MCF 10A (cell line): ENCODE measurements at regions not wholly inside any gene's neighbourhood (a gene's known extent, or its start where the extent isn't known, plus 50 kb on each side); places are given as distances from the start of the nearest gene placed in this dataset.

ENCODE experiments used
- BruUV-seq: library from RNA; stranded (reverse); fragments of 400-500 nt; replicated peaks from 2 replicates; lab custom pipeline; 2021; lab: Mats Ljungman, UMichigan
- CTCF ChIA-PET: fragments of 300-600 bp; sonication (Branson Sonifier 250); formaldehyde crosslinking; extraction: SDS; loops from one replicate; lab custom pipeline; 2021; ENCODE audit warnings: antibody characterized with exemption, inconsistent platforms; lab: Yijun Ruan, JAX
- POLR2A ChIA-PET: fragments of 300-600, 350-650 bp; sonication (Branson Sonifier 250); formaldehyde crosslinking; extraction: SDS; loops from one replicate; lab custom pipeline; 2020; ENCODE audit warnings: antibody characterized with exemption, inconsistent platforms; lab: Yijun Ruan, JAX
- DNase-seq: peaks from one replicate; pipeline ENCODE4 v3.0.0-alpha.2; 2018; ENCODE audit not compliant: unreplicated experiment
- H3K27ac Mint-ChIP-seq: one replicate; pipeline ENCODE4 v1.8.0; 2022; ENCODE audit warnings: mild to moderate bottlenecking, low read depth, mixed read lengths; ENCODE audit not compliant: unreplicated experiment
- H3K27me3 Mint-ChIP-seq: one replicate; pipeline ENCODE4 v1.8.0; 2022; ENCODE audit warnings: mixed read lengths; ENCODE audit not compliant: insufficient read depth, unreplicated experiment
- H3K36me3 Mint-ChIP-seq: one replicate; pipeline ENCODE4 v1.8.0; 2022; ENCODE audit warnings: mild to moderate bottlenecking, moderate library complexity, mixed read lengths; ENCODE audit not compliant: insufficient read depth, unreplicated experiment
- H3K4me1 Mint-ChIP-seq: one replicate; pipeline ENCODE4 v1.8.0; 2022; ENCODE audit warnings: mixed read lengths; ENCODE audit not compliant: insufficient read depth, unreplicated experiment
- H3K4me3 Mint-ChIP-seq: one replicate; pipeline ENCODE4 v1.8.0; 2022; ENCODE audit warnings: mild to moderate bottlenecking, moderate library complexity, mixed read lengths; ENCODE audit not compliant: unreplicated experiment
- H3K9me3 Mint-ChIP-seq: one replicate; pipeline ENCODE4 v1.8.0; 2022; ENCODE audit warnings: mixed read lengths; ENCODE audit not compliant: unreplicated experiment
- CTCF ChIP-seq: fragments of 200-600 bp; IDR thresholded peaks from one replicate; pipeline ENCODE4 v1.8.0; 2022; ENCODE audit warnings: antibody characterized with exemption, mild to moderate bottlenecking; ENCODE audit not compliant: unreplicated experiment
- intact Hi-C: fragments of 100-400 bp; cut with micrococcal nuclease; formaldehyde crosslinking; loops from 2 replicates; pipeline ENCODE4 v1.14.1; 2022

DNA sequence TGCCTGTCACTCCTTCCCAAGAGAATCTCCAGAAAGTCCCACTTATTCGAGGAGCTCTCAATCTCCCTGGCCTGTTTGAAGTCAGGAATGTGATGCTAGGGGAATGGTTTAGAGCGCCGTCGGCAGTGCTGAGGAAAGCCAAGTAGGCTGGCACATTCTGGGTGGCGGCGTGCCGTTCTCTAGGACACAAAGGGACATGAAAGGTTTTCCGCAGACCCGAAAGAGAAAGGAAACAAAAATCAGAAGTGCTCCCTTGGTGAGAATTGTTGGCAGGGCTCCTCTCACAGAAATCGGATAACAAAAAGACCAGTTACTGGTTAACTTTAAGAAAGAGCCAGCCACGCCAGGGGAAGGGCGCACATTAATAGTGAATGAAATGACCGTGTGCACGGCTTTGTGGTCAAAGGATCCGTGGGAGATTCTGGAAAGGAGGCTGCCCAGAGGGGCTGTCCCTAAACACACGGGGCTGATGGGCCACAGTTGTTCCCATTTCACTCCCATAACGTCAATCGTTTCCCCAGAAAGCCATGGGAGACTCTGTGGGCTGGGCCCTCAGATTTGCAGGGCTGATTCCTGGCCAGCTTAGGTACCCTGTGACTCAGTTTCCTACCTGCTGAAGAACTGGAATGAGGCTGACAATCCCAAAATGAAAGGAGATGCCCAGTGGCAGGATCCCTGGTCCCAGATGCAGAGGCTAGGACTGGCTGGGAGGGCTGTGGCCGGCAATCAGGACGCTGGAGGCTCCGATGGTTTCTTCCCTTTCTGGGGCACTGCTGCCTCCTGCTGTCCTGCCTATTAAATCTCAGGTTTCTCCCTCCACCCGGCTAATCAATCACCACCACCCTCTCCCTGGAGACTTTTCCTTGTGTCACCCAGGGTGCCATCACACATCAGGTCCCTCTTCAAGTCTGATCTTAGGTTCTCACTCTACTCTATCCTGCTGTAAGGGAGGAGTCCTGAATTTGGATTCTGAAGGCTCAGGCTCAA, 82.3 kb downstream of the RCN1 start:
- TF ChIP-seq CTCF = peak; percentile 73
- POLR2A ChIA-PET = no interaction called here
- H3K27ac Mint-ChIP-seq = no peak overlapping the region
- CTCF ChIA-PET = interaction anchor here (0.6 to 10.2 kb wide), 20 partner anchors 12 to 936 kb away, joined by 3 to 241 read pairs (median 4); no protein-coding TSS in a partner anchor
- DNase-seq = peak; percentile 62
- no peaks in the 10 kb centered on the region for H3K36me3 Mint-ChIP-seq
- H3K4me3 Mint-ChIP-seq = no peak overlapping the region
- no peaks in the 10 kb centered on the region for H3K4me1 Mint-ChIP-seq
- intact Hi-C loops = loop anchor here (1.0 to 10.0 kb wide), 6 partner anchors 121 to 1066 kb away; no protein-coding TSS in a partner anchor
- no peaks in the 10 kb centered on the region for H3K9me3 Mint-ChIP-seq
- H3K27me3 Mint-ChIP-seq = peaks cover 6% of the 10 kb centered on the region
- BruUV-seq = no TSS peak

GRCh38 chr11:32173977-32174376, 83.1 kb downstream of the RCN1 start:
- peaks cover 15% of the 10 kb centered on the region for H3K27me3 Mint-ChIP-seq
- H3K4me3 Mint-ChIP-seq = no peak overlapping the region
- ChIA-PET POLR2A (no interaction called here), CTCF (interaction anchor here (0.6 to 10.2 kb wide), 16 partner anchors 12 to 937 kb away, joined by 3 to 241 read pairs (median 4); no protein-coding TSS in a partner anchor)
- H3K36me3 Mint-ChIP-seq = no peaks in the 10 kb centered on the region
- TF ChIP-seq CTCF = no peak
- no peak overlapping the region for H3K27ac Mint-ChIP-seq
- H3K4me1 Mint-ChIP-seq = no peaks in the 10 kb centered on the region
- DNase-seq = no peak
- H3K9me3 Mint-ChIP-seq = no peaks in the 10 kb centered on the region
- intact Hi-C loops = loop anchor here (1.0 to 10.0 kb wide), 6 partner anchors 122 to 1067 kb away; no protein-coding TSS in a partner anchor
- BruUV-seq = no TSS peak

DNA sequence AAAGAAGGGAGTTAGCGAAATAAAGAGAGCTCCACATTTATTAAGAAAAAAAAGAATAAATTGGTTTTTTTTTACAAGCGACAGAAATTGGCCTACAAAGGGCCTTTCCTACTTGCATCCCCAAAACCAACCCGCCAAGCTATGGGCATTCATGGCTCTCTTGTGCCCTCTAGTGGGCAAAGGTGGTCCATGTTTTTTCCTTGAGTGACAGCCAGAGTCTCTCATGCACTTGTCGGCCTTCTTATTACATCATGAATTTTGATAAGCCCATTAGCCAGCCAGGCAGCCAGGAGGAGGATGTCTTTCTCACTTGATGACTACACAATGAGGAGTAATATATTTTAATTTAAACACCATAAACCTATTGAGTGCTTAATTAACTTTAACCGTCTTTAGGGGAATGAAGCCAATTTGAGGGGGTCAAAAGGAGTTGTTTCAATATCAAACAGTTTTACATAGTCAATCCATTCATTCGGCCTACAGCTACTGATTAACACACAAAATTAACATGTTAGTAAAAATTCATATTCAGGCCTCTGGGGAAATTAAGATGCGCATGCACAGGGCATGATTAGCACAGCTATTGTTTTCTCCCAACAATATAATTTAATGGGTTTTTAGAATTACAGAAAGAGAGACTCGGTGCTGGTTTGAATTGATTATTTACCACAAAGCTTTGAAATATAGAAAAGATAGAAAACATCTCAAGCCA, 85.5 kb downstream of the RCN1 start:
- BruUV-seq = no TSS peak

More for the DNA sequence above, 85.5 kb downstream of the RCN1 start:
- Mint-ChIP-seq H3K4me3 (no peak overlapping the region), H3K9me3 (no peaks in the 10 kb centered on the region), H3K27ac (no peak overlapping the region), H3K36me3 (no peaks in the 10 kb centered on the region), H3K27me3 (peaks cover 21% of the 10 kb centered on the region), H3K4me1 (no peaks in the 10 kb centered on the region)
- intact Hi-C loops = loop anchor here (1.0 to 10.0 kb wide), 5 partner anchors 121 to 1214 kb away; no protein-coding TSS in a partner anchor
- ChIA-PET CTCF (interaction anchor here (0.6 to 10.2 kb wide), 98 partner anchors 10 to 1932 kb away, joined by 3 to 241 read pairs (median 4); partner anchors contain the start of genes DCDC1 and DNAJC24), POLR2A (interaction anchor here (1.0 to 1.9 kb wide), 2 partner anchors 121 to 122 kb away, joined by 4 read pairs; no protein-coding TSS in a partner anchor)
- DNase-seq = peak; percentile 89
- TF ChIP-seq CTCF = peak; percentile 86
